SK-N-SH (cell line): ENCODE measurements at regions not wholly inside any gene's neighbourhood (a gene's known extent, or its start where the extent isn't known, plus 50 kb on each side); places are given as distances from the start of the nearest gene placed in this dataset.

Experiments
- CTCF ChIA-PET: fragments of 300-600, 350-600 bp; formaldehyde crosslinking; extraction: SDS; loops from one replicate; lab custom pipeline; 2021; lab: Yijun Ruan, JAX
- POLR2A ChIA-PET: fragments of 350-600 bp; sonication (Branson Sonifier 250); formaldehyde crosslinking; extraction: SDS; loops from one replicate; lab custom pipeline; 2020; ENCODE audit warnings: antibody characterized with exemption, inconsistent platforms; lab: Yijun Ruan, JAX
- DNase-seq: peaks from one replicate; pipeline ENCODE4 v3.0.0; 2012
- H2AFZ ChIP-seq: fragments of 200-600 bp; sonication (generic); 2 replicates; pipeline ENCODE4 v1.8.1; 2016; ENCODE audit warnings: antibody characterized with exemption, mild to moderate bottlenecking, low read depth
- H3F3A ChIP-seq: fragments of 200-600 bp; sonication (generic); replicated peaks from 2 replicates; pipeline ENCODE3; 2016; ENCODE audit warnings: antibody characterized with exemption, mild to moderate bottlenecking; ENCODE audit not compliant: insufficient read depth
- H3K27ac ChIP-seq, 2 experiments: fragments of 200-500 bp in 1 of 2; fragments of 200-600 bp in 1 of 2; sonication (Bioruptor generic) in 1 of 2; sonication (generic), shearing (Covaris generic) in 1 of 2; 2 replicates each; pipeline versions ENCODE4 v1.5.1 to v1.6.1; 2014 to 2016; ENCODE audit warnings: low read depth in 2 of 2, inconsistent platforms in 1 of 2, low read length in 1 of 2, mild to moderate bottlenecking in 1 of 2, mixed read lengths in 1 of 2
- H3K27me3 ChIP-seq: fragments of 200-600 bp; sonication (generic), shearing (Covaris generic); 2 replicates; pipeline ENCODE4 v1.6.1; 2016; ENCODE audit warnings: mixed run types; ENCODE audit not compliant: insufficient read depth
- H3K36me3 ChIP-seq, 2 experiments: fragments of 200-500 bp in 1 of 2; fragments of 200-600 bp in 1 of 2; sonication (Bioruptor generic) in 1 of 2; sonication (generic) in 1 of 2; replicated peaks in 1 of 2; 2 replicates each; pipeline versions ENCODE3 to v1.5.1; 2014 to 2016; ENCODE audit warnings: low read length in 1 of 2, mild to moderate bottlenecking in 1 of 2; ENCODE audit not compliant: insufficient read depth in 2 of 2, control insufficient read depth in 1 of 2
- H3K4me1 ChIP-seq, 2 experiments: fragments of 200-500 bp in 1 of 2; fragments of 200-600 bp in 1 of 2; sonication (Bioruptor generic) in 1 of 2; sonication (generic), shearing (Covaris generic) in 1 of 2; 2 replicates each; pipeline versions ENCODE4 v1.5.1 to v1.6.1; 2014 to 2016; ENCODE audit warnings: low read depth in 1 of 2, low read length in 1 of 2, mixed run types in 1 of 2; ENCODE audit not compliant: insufficient read depth in 2 of 2, control insufficient read depth in 1 of 2
- H3K4me2 ChIP-seq: fragments of 200-600 bp; sonication (generic), shearing (Covaris generic); 2 replicates; pipeline ENCODE4 v1.6.1; 2017; ENCODE audit warnings: mixed run types
- H3K4me3 ChIP-seq, 2 experiments: fragments of 200-500 bp in 1 of 2; fragments of 200-600 bp in 1 of 2; sonication (Bioruptor generic) in 1 of 2; sonication (generic), shearing (Covaris generic) in 1 of 2; 2 replicates each; pipeline versions ENCODE4 v1.5.1 to v1.8.1; 2014 to 2016; ENCODE audit warnings: low read depth in 2 of 2, inconsistent platforms in 1 of 2, low read length in 1 of 2, mild to moderate bottlenecking in 1 of 2, mixed read lengths in 1 of 2, moderate library complexity in 1 of 2
- H3K79me2 ChIP-seq: fragments of 200-600 bp; sonication (generic); 2 replicates; pipeline ENCODE4 v1.8.1; 2017; ENCODE audit warnings: mild to moderate bottlenecking; ENCODE audit not compliant: insufficient read depth
- H3K9ac ChIP-seq: fragments of 200-600 bp; sonication (generic); 2 replicates; pipeline ENCODE4 v1.6.1; 2017; ENCODE audit warnings: mixed run types
- H3K9me2 ChIP-seq: fragments of 200-600 bp; sonication (generic); 2 replicates; pipeline ENCODE4 v1.6.1; 2017; ENCODE audit warnings: mixed run types
- H3K9me3 ChIP-seq: fragments of 200-600 bp; sonication (generic); 2 replicates; pipeline ENCODE4 v1.6.1; 2017; ENCODE audit warnings: mixed run types, mild to moderate bottlenecking, moderate library complexity
- H4K20me1 ChIP-seq: fragments of 200-600 bp; sonication (generic); 2 replicates; pipeline ENCODE4 v1.6.1; 2017; ENCODE audit warnings: mild to moderate bottlenecking, mixed run types; ENCODE audit not compliant: insufficient read depth
- CHD2 ChIP-seq: fragments of 150-350 bp; IDR thresholded peaks from 2 replicates; pipeline ENCODE4 v1.6.1; 2018; ENCODE audit warnings: low read length; ENCODE audit not compliant: partially characterized antibody
- CTCF ChIP-seq: fragments of 200-600 bp; sonication (generic); IDR thresholded peaks from 2 replicates; pipeline ENCODE4 v1.6.1; 2017; ENCODE audit warnings: antibody characterized with exemption, mild to moderate bottlenecking, moderate library complexity
- EP300 ChIP-seq, 2 experiments: IDR thresholded peaks; 2 replicates each; pipeline versions ENCODE4 v1.4.0 to v1.6.1; 2012; ENCODE audit warnings: borderline replicate concordance in 1 of 2, low read depth in 1 of 2, low read length in 1 of 2
- EZH2phosphoT487 ChIP-seq: fragments of 200-600 bp; sonication (generic); IDR thresholded peaks from 2 replicates; pipeline ENCODE4 v1.6.1; 2017; ENCODE audit warnings: low read depth, mixed run types, mild to moderate bottlenecking, antibody characterized with exemption, moderate library complexity, borderline replicate concordance
- GABPA ChIP-seq: IDR thresholded peaks from 2 replicates; pipeline ENCODE4 v1.4.0; 2012; ENCODE audit warnings: low read depth, mild to moderate bottlenecking
- IRF3 ChIP-seq: fragments of 150-350 bp; IDR thresholded peaks from 2 replicates; pipeline ENCODE4 v1.6.1; 2016; ENCODE audit warnings: mild to moderate bottlenecking, low read depth, low read length
- MXI1 ChIP-seq: IDR thresholded peaks from 2 replicates; pipeline ENCODE4 v1.6.1; 2012; ENCODE audit warnings: mild to moderate bottlenecking, low read depth, low read length, improper control_type of control experiment
- PBX3 ChIP-seq: IDR thresholded peaks from 2 replicates; pipeline ENCODE4; 2012
- POLR2AphosphoS5 ChIP-seq: IDR thresholded peaks from 2 replicates; pipeline ENCODE4 v1.6.1; 2012; ENCODE audit warnings: low read depth, low read length
- RAD21 ChIP-seq: IDR thresholded peaks from 2 replicates; pipeline ENCODE4 v1.6.1; 2012; ENCODE audit warnings: mild to moderate bottlenecking, low read length
- REST ChIP-seq: IDR thresholded peaks from 2 replicates; pipeline ENCODE4 v1.6.1; 2012; ENCODE audit warnings: mild to moderate bottlenecking, low read depth, low read length, moderate library complexity
- TAF1 ChIP-seq: IDR thresholded peaks from 2 replicates; pipeline ENCODE4 v1.6.1; 2012; ENCODE audit warnings: low read depth, mild to moderate bottlenecking, low read length, moderate library complexity, borderline replicate concordance
- TEAD4 ChIP-seq: IDR thresholded peaks from 2 replicates; pipeline ENCODE4 v1.4.0; 2012; ENCODE audit warnings: mild to moderate bottlenecking, borderline replicate concordance; ENCODE audit not compliant: insufficient read depth
- USF1 ChIP-seq: IDR thresholded peaks from 2 replicates; pipeline ENCODE4 v1.4.0; 2012; ENCODE audit warnings: low read depth, borderline replicate concordance
- YY1 ChIP-seq: IDR thresholded peaks from 2 replicates; pipeline ENCODE4 v1.4.0; 2012; ENCODE audit warnings: low read depth, mild to moderate bottlenecking
- ZBTB33 ChIP-seq: IDR thresholded peaks from 2 replicates; pipeline ENCODE4 v1.4.0; 2012; ENCODE audit warnings: low read depth, borderline replicate concordance
- WGBS: methylation state at CpG from one replicate; pipeline ENCODE4 v1.1.6; 2017; ENCODE audit warnings: low lambda C conversion rate; 5-methylcytosine and 5-hydroxymethylcytosine counted together

- Histone ChIP-seq H3K4me2 (no peak overlapping the region), H3K9me3 (no peaks in the 10 kb centered on the region), H3K9me2 (no peaks in the 10 kb centered on the region), H4K20me1 (no peaks in the 10 kb centered on the region), H2AFZ (no peak overlapping the region), H3K36me3 (no peaks in the 10 kb centered on the region), H3K27me3 (no peaks in the 10 kb centered on the region; the same call in 1 of the 2 replicates), H3K9ac (no peak overlapping the region), H3K4me1 (peaks cover 6 to 10% of the 10 kb centered on the region in 2 experiments; a peak in 2 of 4 replicates), H3K4me3 (no peak overlapping the region), H3K27ac (no peak overlapping the region), H3K79me2 (no peaks in the 10 kb centered on the region), H3F3A (peaks cover 13% of the 10 kb centered on the region)
- TF ChIP-seq TEAD4 (no peak), IRF3 (no peak), POLR2AphosphoS5 (no peak), CHD2 (no peak), PBX3 (no peak), CTCF (no peak), YY1 (no peak), TAF1 (no peak), ZBTB33 (no peak), GABPA (no peak), USF1 (no peak), EP300 (IDR thresholded peaks at IDR 0.05; ENCODE audit: borderline replicate concordance in 1 of 2, low read depth in 1 of 2, low read length in 1 of 2) (no peak), REST (no peak), RAD21 (no peak), MXI1 (no peak), EZH2phosphoT487 (no peak)
- DNase-seq, result no peak
- ChIA-PET POLR2A (no interaction called here), CTCF (interaction anchor here (1.6 kb wide), 1 partner anchor 32 kb away, joined by 4 read pairs; no protein-coding TSS in a partner anchor)
- WGBS, result 77% methylated on average over 7 of the region's 7 CpGs
These were observed 481.1 kb downstream of the MIAT start for GRCh38 chr22:27138471-27138870.
